Left renal cortex interstitium (tissue), 4 donors: ENCODE measurements at regions not wholly inside any gene's neighbourhood (a gene's known extent, or its start where the extent isn't known, plus 50 kb on each side); places are given as distances from the start of the nearest gene placed in this dataset.

Source experiments
- DNase-seq, 4 donors: peaks; one replicate each; pipeline ENCODE4 v3.0.0-alpha.2; 2013; ENCODE audit warnings: low read depth in 4 of 4, low spot score in 2 of 4, missing footprints in 1 of 4

GRCh38 chr5:6831678-6832671 is 118.7 kb downstream of the TENT4A start:
- no peak for DNase-seq

DNA sequence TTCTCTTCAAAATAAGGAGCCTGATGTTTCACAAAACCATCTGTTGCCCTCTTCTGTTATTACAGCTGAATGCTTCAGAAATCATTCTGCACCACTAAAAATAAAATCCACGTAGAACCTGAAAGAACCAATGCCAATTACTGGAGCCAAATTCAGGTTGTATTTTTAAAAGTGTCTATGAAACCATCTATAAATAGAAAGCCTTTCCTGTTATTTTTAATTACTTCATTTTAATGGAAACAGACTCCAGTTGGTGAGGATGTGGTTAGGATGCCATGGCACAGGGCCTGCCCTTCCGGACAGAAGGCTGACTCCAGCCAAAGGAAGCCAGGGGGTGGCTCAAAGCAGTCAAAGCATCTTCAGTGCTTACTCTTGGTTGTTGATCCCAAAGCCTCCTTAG is 119.8 kb downstream of the TENT4A start:
- DNase-seq = no peak

- DNase-seq = no peak
Observed at GRCh38 chr5:6833406-6833805, 120.2 kb downstream of the TENT4A start.

DNA sequence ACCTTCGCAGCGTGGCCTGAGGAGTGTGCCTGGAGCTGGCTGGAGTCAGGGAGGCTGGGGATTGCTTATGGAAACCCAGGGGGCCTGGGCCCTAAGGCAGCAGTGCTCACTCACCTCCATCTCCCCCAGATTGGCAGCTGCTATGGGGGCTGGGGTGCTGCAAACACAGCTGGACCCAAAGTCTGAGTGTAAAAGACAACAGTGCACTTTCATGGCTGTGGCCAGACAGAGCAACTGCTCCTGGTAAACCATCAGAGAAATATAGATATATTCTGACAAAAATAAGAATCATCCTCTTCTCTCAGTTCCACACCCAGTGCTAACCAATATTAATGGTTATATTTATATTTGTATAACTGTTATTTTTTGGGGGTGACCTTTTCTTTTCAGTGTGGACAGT is 123.9 kb downstream of the TENT4A start:
- DNase-seq = no peak

GRCh38 chr5:6837519-6838110 is 124.4 kb downstream of the TENT4A start:
- DNase-seq = no peak

DNA sequence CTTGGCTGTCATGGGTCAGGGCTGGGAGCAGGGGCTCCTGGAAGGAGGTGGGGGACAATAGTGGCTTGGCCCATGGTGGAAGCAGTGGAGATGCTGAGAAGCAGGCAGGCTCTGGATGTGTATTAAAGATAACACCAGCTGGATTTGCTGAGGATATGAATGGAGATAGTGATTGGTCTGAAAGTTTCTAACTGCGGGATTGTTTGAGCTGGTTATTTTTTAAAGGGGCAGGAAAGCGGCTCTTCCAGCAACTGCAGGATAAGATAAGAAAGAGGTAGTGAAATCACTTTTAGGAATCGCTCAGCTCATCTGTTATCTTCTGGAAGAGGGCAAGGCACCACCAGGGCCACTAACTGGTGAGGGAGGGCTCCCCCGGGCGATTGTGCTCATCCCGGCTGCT is 125.5 kb downstream of the TENT4A start:
- DNase-seq = no peak

GRCh38 chr5:6840136-6840793 is 127.0 kb downstream of the TENT4A start:
- DNase-seq = no peak

- DNase-seq = no peak
Observed at GRCh38 chr5:6843335-6843734, 130.1 kb downstream of the TENT4A start.

DNA sequence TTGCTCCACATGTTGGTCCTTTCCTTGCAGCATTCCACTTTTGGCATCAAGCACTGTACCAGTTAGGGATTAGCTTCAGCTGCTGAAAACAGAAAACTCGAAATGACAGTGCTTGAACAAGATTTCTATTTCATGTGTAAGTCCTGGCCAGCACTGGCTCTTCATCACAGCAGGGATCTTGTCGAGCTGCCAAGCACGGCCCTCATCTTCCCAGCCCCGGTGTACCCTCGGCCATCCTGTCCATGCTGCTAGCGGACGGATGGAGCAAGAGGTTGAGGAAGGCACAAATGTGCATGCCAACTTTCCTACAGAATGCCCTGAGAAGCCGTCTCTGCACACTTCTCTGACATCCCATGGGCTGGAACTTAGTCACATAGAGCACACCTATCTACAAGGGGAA is 130.6 kb downstream of the TENT4A start:
- no peak for DNase-seq

DNA sequence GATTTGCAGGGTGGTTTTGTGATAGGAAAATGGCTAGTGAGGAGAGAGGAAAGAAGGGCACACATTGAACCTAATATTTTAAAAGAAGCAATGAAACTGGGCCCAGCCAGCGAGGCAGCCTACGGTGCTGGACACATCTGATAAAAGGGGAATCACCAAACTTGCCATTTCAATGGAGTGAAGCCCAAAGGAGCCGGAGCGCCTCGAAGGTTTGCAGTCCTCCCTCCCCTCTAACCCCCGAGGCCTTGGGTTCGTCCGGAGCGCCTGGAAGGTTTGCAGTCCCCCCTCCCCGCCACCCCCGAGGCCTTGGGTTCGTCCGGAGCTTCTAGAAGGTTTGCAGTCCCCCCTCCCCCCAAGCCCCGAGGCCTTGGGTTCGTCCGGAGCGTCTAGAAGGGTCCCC is 132.6 kb downstream of the TENT4A start:
- no peak for DNase-seq

DNA sequence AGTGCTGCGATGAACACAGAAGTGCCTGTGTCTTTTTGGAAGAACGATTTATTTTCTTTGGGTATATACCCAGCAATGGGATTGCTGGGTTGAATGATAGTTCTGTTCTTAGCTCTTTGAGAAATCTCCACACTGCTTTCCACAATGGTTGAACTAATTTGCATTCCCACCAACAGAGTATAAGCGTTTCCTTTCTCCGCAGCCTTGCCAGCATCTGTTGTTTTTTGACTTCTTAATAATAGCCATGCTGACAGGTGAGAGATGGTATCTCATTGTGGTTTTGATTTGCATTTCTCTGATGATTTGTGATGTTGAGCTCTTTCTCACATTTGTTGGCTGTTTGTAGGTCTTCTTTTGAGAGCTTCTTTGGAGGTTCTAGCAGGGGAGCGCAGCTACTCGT is 134.6 kb downstream of the TENT4A start:
- no peak for DNase-seq

DNA sequence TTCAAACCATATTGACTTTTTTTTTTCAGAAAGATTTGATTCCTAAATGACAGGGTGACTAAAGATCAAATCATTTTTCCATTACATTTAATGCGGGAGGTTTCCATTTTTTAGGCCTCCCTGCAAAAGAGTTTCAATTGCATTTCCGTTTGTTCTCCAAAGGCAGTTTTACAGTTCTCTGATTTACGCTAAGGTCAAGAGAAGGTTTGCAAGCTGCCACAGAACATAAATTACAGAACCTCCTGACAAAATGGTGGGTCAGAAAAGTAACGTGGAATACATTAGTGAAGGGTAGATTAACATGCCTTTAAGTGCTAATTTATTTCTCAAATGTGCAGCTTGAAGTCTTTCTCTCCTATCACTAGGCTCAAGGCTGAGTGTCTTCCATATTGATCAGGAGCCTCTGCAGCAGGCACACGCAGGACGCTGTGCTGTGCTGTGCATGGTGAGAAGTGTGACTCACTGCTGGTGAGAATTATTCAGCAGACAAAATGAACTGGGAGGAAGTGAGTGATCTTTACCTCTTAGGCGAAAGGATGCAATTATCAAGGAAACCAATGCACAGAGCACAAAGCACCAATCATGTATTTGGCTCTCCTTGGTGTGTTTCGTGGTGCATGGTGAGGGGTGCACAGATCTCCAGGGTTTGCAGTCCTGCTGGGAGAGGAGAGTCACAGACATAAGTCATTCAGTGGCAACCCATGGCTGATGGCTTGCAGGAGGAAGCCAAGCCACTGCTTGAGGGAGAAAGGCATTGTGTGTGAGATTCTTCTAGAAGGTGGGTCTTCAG is 136.3 kb downstream of the TENT4A start:
- DNase-seq = peak; percentile 15 to 49 (median 22)

DNA sequence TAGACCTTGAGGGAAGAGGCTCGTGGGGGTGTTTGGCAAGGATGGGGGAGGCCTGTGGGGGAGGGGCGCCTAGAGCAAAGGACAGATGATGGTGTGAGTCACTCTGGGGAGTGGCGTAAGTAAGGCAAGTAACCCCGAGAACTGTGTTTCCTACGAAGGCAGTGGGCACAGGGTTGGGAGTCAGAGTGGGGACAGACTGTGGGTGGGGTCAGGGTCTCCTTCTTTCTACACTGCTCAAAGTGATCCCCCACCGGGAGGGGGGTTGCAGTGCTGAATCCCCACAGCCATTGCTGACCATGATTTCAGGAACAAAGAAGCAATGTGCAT is 136.8 kb downstream of the TENT4A start:
- no peak for DNase-seq

- DNase-seq = no peak
Observed at GRCh38 chr5:6856653-6857052, 143.4 kb downstream of the TENT4A start.

- no peak for DNase-seq
Observed at GRCh38 chr5:6858419-6858818, 145.2 kb downstream of the TENT4A start.

GRCh38 chr5:6859023-6859422 is 145.8 kb downstream of the TENT4A start:
- no peak for DNase-seq

GRCh38 chr5:6859951-6860638 is 146.9 kb downstream of the TENT4A start:
- no peak for DNase-seq

DNA sequence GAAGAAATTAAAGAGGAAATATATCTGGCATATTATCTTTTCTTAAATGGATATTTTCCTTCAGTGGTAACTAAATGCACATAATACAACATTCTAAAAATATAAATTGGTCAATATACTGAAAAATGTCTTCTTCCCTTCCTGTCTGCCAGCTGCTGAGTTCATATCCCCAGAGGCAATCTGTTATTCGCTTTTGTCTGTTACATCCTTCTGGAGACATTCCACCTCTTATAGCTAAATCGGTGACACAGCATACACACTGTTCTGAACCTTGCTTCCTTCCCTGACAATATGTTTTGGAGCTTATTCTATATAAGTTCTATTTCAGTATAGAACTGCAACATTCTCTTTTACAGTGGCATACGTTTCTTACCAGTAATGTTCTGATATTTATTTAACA is 147.8 kb downstream of the TENT4A start:
- DNase-seq = no peak

GRCh38 chr5:6861667-6862066 is 148.4 kb downstream of the TENT4A start:
- no peak for DNase-seq

- DNase-seq = no peak
Observed at GRCh38 chr5:6862306-6862705, 149.1 kb downstream of the TENT4A start.
